Astrocyte (in vitro differentiated cells and primary cell): ENCODE measurements at regions not wholly inside any gene's neighbourhood (a gene's known extent, or its start where the extent isn't known, plus 50 kb on each side); places are given as distances from the start of the nearest gene placed in this dataset.
A peak's percentile ranks its signal among the peaks of the same experiment; 100 is the strongest.

Source experiments
- DNase-seq: peaks from one replicate; pipeline ENCODE4 v3.0.0-alpha.2; 2010; ENCODE audit warnings: low read depth
- FAIRE-seq: peaks from 2 replicates; lab custom pipeline; 2011; peaks lifted over from hg19 to GRCh38; lab: Jason Lieb, UNC
- H2AFZ ChIP-seq: 2 replicates; pipeline ENCODE4 v1.6.0; 2012; ENCODE audit warnings: low read depth, low read length, inconsistent platforms
- H3K27ac ChIP-seq: 2 replicates; pipeline ENCODE4 v1.5.1; 2011; ENCODE audit warnings: low read depth, low read length, inconsistent platforms
- H3K27me3 ChIP-seq: 2 replicates; pipeline ENCODE4 v1.6.0; 2011; ENCODE audit warnings: low read length, inconsistent platforms; ENCODE audit not compliant: insufficient read depth
- H3K36me3 ChIP-seq: 2 replicates; pipeline ENCODE4 v1.5.1; 2011; ENCODE audit warnings: low read length, inconsistent platforms; ENCODE audit not compliant: insufficient read depth
- H3K4me1 ChIP-seq: 2 replicates; pipeline ENCODE4 v1.5.1; 2011; ENCODE audit warnings: low read length, inconsistent platforms; ENCODE audit not compliant: insufficient read depth
- H3K4me2 ChIP-seq: 2 replicates; pipeline ENCODE4 v1.6.0; 2012; ENCODE audit warnings: low read length, inconsistent platforms
- H3K4me3 ChIP-seq: 2 replicates; pipeline ENCODE4 v1.5.1; 2011; ENCODE audit warnings: low read depth, mild to moderate bottlenecking, low read length, inconsistent platforms; ENCODE audit not compliant: insufficient read depth
- H3K79me2 ChIP-seq: 2 replicates; pipeline ENCODE4 v1.6.0; 2012; ENCODE audit warnings: mild to moderate bottlenecking, low read length, inconsistent platforms; ENCODE audit not compliant: insufficient read depth
- H3K9ac ChIP-seq: 2 replicates; pipeline ENCODE4 v1.6.0; 2012; ENCODE audit warnings: mild to moderate bottlenecking, low read length, inconsistent platforms
- H3K9me3 ChIP-seq: 2 replicates; pipeline ENCODE4 v1.5.1; 2012; ENCODE audit warnings: low read depth, mild to moderate bottlenecking, low read length, inconsistent platforms; ENCODE audit not compliant: insufficient read depth
- H4K20me1 ChIP-seq: 2 replicates; pipeline ENCODE4 v1.6.0; 2012; ENCODE audit warnings: low read length, inconsistent platforms; ENCODE audit not compliant: insufficient read depth
- H3K27ac Mint-ChIP-seq: one replicate; pipeline ENCODE4 v1.8.0; 2021; ENCODE audit warnings: mild to moderate bottlenecking, mixed read lengths; ENCODE audit not compliant: unreplicated experiment
- H3K27me3 Mint-ChIP-seq: one replicate; pipeline ENCODE4 v1.8.0; 2021; ENCODE audit warnings: low read depth, mixed read lengths; ENCODE audit not compliant: unreplicated experiment
- H3K36me3 Mint-ChIP-seq: one replicate; pipeline ENCODE4 v1.8.0; 2021; ENCODE audit warnings: low read depth, mixed read lengths; ENCODE audit not compliant: unreplicated experiment
- H3K4me1 Mint-ChIP-seq: one replicate; pipeline ENCODE4 v1.8.0; 2021; ENCODE audit warnings: low read depth, mixed read lengths; ENCODE audit not compliant: unreplicated experiment
- H3K4me3 Mint-ChIP-seq: one replicate; pipeline ENCODE4 v1.8.0; 2021; ENCODE audit warnings: mild to moderate bottlenecking, moderate library complexity, mixed read lengths; ENCODE audit not compliant: unreplicated experiment
- H3K9me3 Mint-ChIP-seq: one replicate; pipeline ENCODE4 v1.8.0; 2021; ENCODE audit warnings: mild to moderate bottlenecking, mixed read lengths; ENCODE audit not compliant: unreplicated experiment
- EZH2 ChIP-seq: IDR thresholded peaks from 2 replicates; pipeline ENCODE4 v1.6.1; 2012; ENCODE audit warnings: mild to moderate bottlenecking, low read length, inconsistent platforms; ENCODE audit not compliant: insufficient read depth
- microRNA-seq: library from miRNA; unstranded; fragments of <30 nt; microRNA quantifications from one replicate; pipeline ENCODE4 v1.2.0, GENCODE V29; 2020
- TF ChIP-seq, protein P1 (sequence below): IDR thresholded peaks from 2 replicates; pipeline ENCODE4 v1.5.1; 2011; ENCODE audit warnings: low read depth, mild to moderate bottlenecking, inconsistent platforms, low read length, moderate library complexity; ENCODE audit not compliant: insufficient read depth

DNA sequence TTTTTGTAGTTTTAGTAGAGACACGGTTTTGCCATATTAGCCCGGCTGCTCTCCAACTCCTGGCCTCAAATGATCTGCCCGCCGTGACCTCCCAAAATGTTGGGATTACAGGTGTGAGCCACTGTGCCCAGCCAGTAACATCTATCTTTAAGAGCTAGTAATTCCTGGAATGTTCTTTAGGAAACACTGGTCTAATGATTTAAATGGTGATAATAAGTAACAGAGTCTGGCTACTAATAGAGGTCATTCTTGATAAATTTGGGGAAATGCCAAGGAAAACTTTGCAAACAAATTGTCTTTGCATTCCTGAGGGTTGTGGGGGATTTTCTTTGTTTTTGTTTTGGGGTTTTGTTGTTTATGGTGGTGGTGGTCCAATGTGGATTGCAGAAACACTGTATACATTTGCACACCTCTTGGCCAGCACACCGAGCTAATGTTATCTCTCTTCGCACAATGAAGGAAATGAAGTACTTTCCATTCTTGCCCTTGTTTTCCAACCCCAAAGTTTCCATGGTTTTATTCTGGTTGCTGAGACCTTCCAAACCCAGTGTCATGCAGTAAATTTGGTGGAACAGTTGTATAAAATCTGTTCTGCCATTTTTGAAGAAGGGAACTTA is 51.3 kb upstream of the WIPF3 start:
- H4K20me1 ChIP-seq, result no peaks in the 10 kb centered on the region
- no peak for DNase-seq
- no peaks in the 10 kb centered on the region for H3K79me2 ChIP-seq
- no peak overlapping the region for H3K4me3 Mint-ChIP-seq
- H3K9me3 Mint-ChIP-seq, result no peaks in the 10 kb centered on the region
- no peak overlapping the region for H3K27ac ChIP-seq
- no peak overlapping the region for H3K4me2 ChIP-seq
- H3K36me3 Mint-ChIP-seq, result no peaks in the 10 kb centered on the region
- no peak overlapping the region for H3K27ac Mint-ChIP-seq
- peaks cover 12% of the 10 kb centered on the region for H3K27me3 Mint-ChIP-seq
- TF ChIP-seq, protein P1, sequence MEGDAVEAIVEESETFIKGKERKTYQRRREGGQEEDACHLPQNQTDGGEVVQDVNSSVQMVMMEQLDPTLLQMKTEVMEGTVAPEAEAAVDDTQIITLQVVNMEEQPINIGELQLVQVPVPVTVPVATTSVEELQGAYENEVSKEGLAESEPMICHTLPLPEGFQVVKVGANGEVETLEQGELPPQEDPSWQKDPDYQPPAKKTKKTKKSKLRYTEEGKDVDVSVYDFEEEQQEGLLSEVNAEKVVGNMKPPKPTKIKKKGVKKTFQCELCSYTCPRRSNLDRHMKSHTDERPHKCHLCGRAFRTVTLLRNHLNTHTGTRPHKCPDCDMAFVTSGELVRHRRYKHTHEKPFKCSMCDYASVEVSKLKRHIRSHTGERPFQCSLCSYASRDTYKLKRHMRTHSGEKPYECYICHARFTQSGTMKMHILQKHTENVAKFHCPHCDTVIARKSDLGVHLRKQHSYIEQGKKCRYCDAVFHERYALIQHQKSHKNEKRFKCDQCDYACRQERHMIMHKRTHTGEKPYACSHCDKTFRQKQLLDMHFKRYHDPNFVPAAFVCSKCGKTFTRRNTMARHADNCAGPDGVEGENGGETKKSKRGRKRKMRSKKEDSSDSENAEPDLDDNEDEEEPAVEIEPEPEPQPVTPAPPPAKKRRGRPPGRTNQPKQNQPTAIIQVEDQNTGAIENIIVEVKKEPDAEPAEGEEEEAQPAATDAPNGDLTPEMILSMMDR, result no peak
- no peak for TF ChIP-seq EZH2
- H3K9ac ChIP-seq, result no peak overlapping the region
- H3K36me3 ChIP-seq, result no peaks in the 10 kb centered on the region
- H3K4me1 ChIP-seq, result no peaks in the 10 kb centered on the region
- peaks cover 14% of the 10 kb centered on the region for H3K27me3 ChIP-seq
- no peak overlapping the region for H3K4me3 ChIP-seq
- no peak for FAIRE-seq
- H3K9me3 ChIP-seq, result no peaks in the 10 kb centered on the region
- peaks cover 2% of the 10 kb centered on the region for H3K4me1 Mint-ChIP-seq
- no peak overlapping the region for H2AFZ ChIP-seq

Small RNAs in the stretch of these regions (microRNA-seq; reads per million reads assigned to microRNA genes)
- gene MIR550A3, result 14.5 reads per million, percentile 42 among the genes with 10 or more reads in this experiment
